GM12878 (cell line): ENCODE measurements at regions not wholly inside any gene's neighbourhood (a gene's known extent, or its start where the extent isn't known, plus 50 kb on each side); places are given as distances from the start of the nearest gene placed in this dataset.

ENCODE experiments used
- POLR2AphosphoS5 ChIP-seq: IDR thresholded peaks from 2 replicates; pipeline ENCODE4 v1.6.1; 2011; ENCODE audit warnings: mild to moderate bottlenecking, low read length, inconsistent platforms
- USF2 ChIP-seq: IDR thresholded peaks from 2 replicates; pipeline ENCODE4 v1.6.1; 2011; ENCODE audit warnings: low read depth, low read length, improper control_type of control experiment, borderline replicate concordance
- ZBTB4 ChIP-seq: fragments of 450-650 bp; formaldehyde crosslinking; IDR thresholded peaks from 2 replicates; pipeline ENCODE4 v1.4.0; 2022; ENCODE audit warnings: mild to moderate bottlenecking, moderate library complexity
- ZNF217 ChIP-seq: fragments of 450-650 bp; IDR thresholded peaks from 2 replicates; pipeline ENCODE4 v1.6.1; 2017; ENCODE audit warnings: antibody characterized with exemption, mild to moderate bottlenecking
- ZNF592 ChIP-seq: fragments of 450-650 bp; IDR thresholded peaks from 2 replicates; pipeline ENCODE4 v1.6.1; 2017; ENCODE audit warnings: mild to moderate bottlenecking, moderate library complexity

GRCh38 chr18:44041553-44041952 is 639.1 kb upstream of the SETBP1 start (continued):
- TF ChIP-seq USF2 (no peak), POLR2AphosphoS5 (no peak), ZNF592 (no peak), ZBTB4 (CRISPR knock-in tag) (no peak), ZNF217 (no peak)
